GM12878 (cell line): ENCODE measurements at regions not wholly inside any gene's neighbourhood (a gene's known extent, or its start where the extent isn't known, plus 50 kb on each side); places are given as distances from the start of the nearest gene placed in this dataset.

ENCODE experiments used
- ATAC-seq: fragments of 200-7000 bp; cut with Tn5 transposase; 3 replicates; pipeline ENCODE4 v1.9.1; 2020; ENCODE audit warnings: mild to moderate bottlenecking, moderate library complexity
- BruUV-seq: library from RNA; stranded (reverse); fragments of 400-500 nt; replicated peaks from 2 replicates; lab custom pipeline; 2021; lab: Mats Ljungman, UMichigan
- CTCF ChIA-PET: fragments of 300-600 bp; sonication (Branson Sonifier 250); formaldehyde crosslinking; extraction: SDS; loops from one replicate; lab custom pipeline; 2021; ENCODE audit warnings: inconsistent platforms; lab: Yijun Ruan, JAX
- POLR2A ChIA-PET: fragments of 350-600 bp; formaldehyde crosslinking; extraction: SDS; loops from one replicate; lab custom pipeline; 2021; ENCODE audit warnings: inconsistent platforms; lab: Charles Lee
- RAD21 ChIA-PET: fragments of 300-600 bp; sonication (Branson Sonifier 250); formaldehyde crosslinking; loops from one replicate; lab custom pipeline; 2023; ENCODE audit warnings: antibody characterized with exemption; ENCODE audit not compliant: unreplicated experiment; lab: Charles Lee
- SMC1A ChIA-PET: fragments of 300-600 bp; sonication (Branson Sonifier 250); formaldehyde crosslinking; loops from one replicate; lab custom pipeline; 2023; ENCODE audit not compliant: unreplicated experiment, uncharacterized antibody; lab: Charles Lee
- DNase-seq: peaks from one replicate; pipeline ENCODE4 v3.0.0-alpha.2; 2011; ENCODE audit warnings: low read depth, low spot score
- FAIRE-seq: peaks from 3 replicates; lab custom pipeline; 2011; peaks lifted over from hg19 to GRCh38; lab: Jason Lieb, UNC
- H2AFZ ChIP-seq: 2 replicates; pipeline ENCODE4 v1.6.0; 2011; ENCODE audit warnings: low read depth, low read length, control low read depth; ENCODE audit not compliant: control insufficient read depth
- H3K27ac ChIP-seq: 2 replicates; pipeline ENCODE4 v1.5.1; 2011; ENCODE audit warnings: control low read depth; ENCODE audit not compliant: control insufficient read depth, insufficient read depth
- H3K27me3 ChIP-seq, 2 experiments: replicated peaks in 1 of 2; 2 replicates each; pipeline versions ENCODE4 v1.6.0 to v1.6.1; 2011; ENCODE audit warnings: low read length in 1 of 2; ENCODE audit not compliant: control insufficient read depth in 2 of 2, insufficient read depth in 2 of 2
- H3K36me3 ChIP-seq, 2 experiments: 2 replicates each; pipeline ENCODE4 v1.5.1; 2011; ENCODE audit warnings: low read length in 1 of 2; ENCODE audit not compliant: control insufficient read depth in 2 of 2, insufficient read depth in 2 of 2
- H3K4me1 ChIP-seq: 2 replicates; pipeline ENCODE4 v1.6.1; 2011; ENCODE audit warnings: mild to moderate bottlenecking, low read length, moderate library complexity, mixed read lengths; ENCODE audit not compliant: control insufficient read depth, insufficient read depth
- H3K4me2 ChIP-seq: 2 replicates; pipeline ENCODE4 v1.6.0; 2011; ENCODE audit warnings: control low read depth; ENCODE audit not compliant: control insufficient read depth, insufficient read depth
- H3K4me3 ChIP-seq: fragments of 200-600 bp; sonication (generic); 2 replicates; pipeline ENCODE4 v1.5.1; 2016
- H3K79me2 ChIP-seq: 2 replicates; pipeline ENCODE4 v1.6.0; 2011; ENCODE audit warnings: low read length; ENCODE audit not compliant: control insufficient read depth, insufficient read depth
- H3K9ac ChIP-seq: 2 replicates; pipeline ENCODE4 v1.8.0; 2011; ENCODE audit warnings: low read length, control low read depth, mixed read lengths; ENCODE audit not compliant: control insufficient read depth, insufficient read depth
- H3K9me3 ChIP-seq: replicated peaks from 3 replicates; pipeline ENCODE4 v1.5.1; 2011; ENCODE audit warnings: mild to moderate bottlenecking, low read length; ENCODE audit not compliant: control insufficient read depth, insufficient read depth
- H4K20me1 ChIP-seq: 2 replicates; pipeline ENCODE4 v1.6.0; 2011; ENCODE audit not compliant: control insufficient read depth, insufficient read depth
- BRCA1 ChIP-seq: IDR thresholded peaks from 2 replicates; pipeline ENCODE4 v1.6.1; 2011; ENCODE audit warnings: low read depth, low read length, improper control_type of control experiment
- CBFB ChIP-seq: IDR thresholded peaks from 2 replicates; pipeline ENCODE4 v1.6.1; 2016; ENCODE audit warnings: antibody characterized with exemption, low read depth
- CBX3 ChIP-seq: fragments of 200-600 bp; sonication (generic); IDR thresholded peaks from 2 replicates; pipeline ENCODE4 v1.6.1; 2016; ENCODE audit warnings: low read depth, borderline replicate concordance
- CREB1 ChIP-seq: IDR thresholded peaks from 2 replicates; pipeline ENCODE4 v1.6.1; 2012; ENCODE audit warnings: low read depth, mild to moderate bottlenecking, inconsistent platforms
- CREM ChIP-seq: IDR thresholded peaks from 2 replicates; pipeline ENCODE4 v1.6.1; 2014; ENCODE audit warnings: antibody characterized with exemption, low read depth
- EED ChIP-seq: sonication (generic); IDR thresholded peaks from 2 replicates; pipeline ENCODE4 v1.6.1; 2016; ENCODE audit warnings: antibody characterized with exemption, low read depth
- MYC ChIP-seq: IDR thresholded peaks from 2 replicates; pipeline ENCODE4 v1.6.1; 2011; ENCODE audit warnings: mild to moderate bottlenecking, low read length, moderate library complexity, inconsistent platforms; ENCODE audit not compliant: insufficient read depth, insufficient replicate concordance, insufficient read length, severe bottlenecking
- NR2C1 ChIP-seq: fragments of 450-650 bp; IDR thresholded peaks from 2 replicates; pipeline ENCODE4 v1.6.1; 2017; ENCODE audit warnings: antibody characterized with exemption, mild to moderate bottlenecking, moderate library complexity
- PAX8 ChIP-seq: fragments of 450-650 bp; IDR thresholded peaks from 2 replicates; pipeline ENCODE4 v1.6.1; 2017; ENCODE audit warnings: mild to moderate bottlenecking, moderate library complexity
- RBBP5 ChIP-seq: fragments of 200-600 bp; sonication (generic); conservative IDR thresholded peaks from 2 replicates; pipeline ENCODE4 v1.6.1; 2016
- SIN3A ChIP-seq: IDR thresholded peaks from 2 replicates; pipeline ENCODE4 v1.6.1; 2012; ENCODE audit warnings: low read depth, low read length, improper control_type of control experiment
- SUPT20H ChIP-seq: IDR thresholded peaks from 2 replicates; pipeline ENCODE4 v1.6.1; 2011; ENCODE audit warnings: low read depth, mild to moderate bottlenecking, low read length, moderate library complexity, borderline replicate concordance; ENCODE audit not compliant: control insufficient read depth
- TARDBP ChIP-seq: IDR thresholded peaks from 2 replicates; pipeline ENCODE4 v1.6.1; 2016; ENCODE audit warnings: borderline replicate concordance
- TCF3 ChIP-seq: IDR thresholded peaks from 2 replicates; pipeline ENCODE4 v1.6.1; 2012; ENCODE audit warnings: low read depth, mild to moderate bottlenecking, low read length, borderline replicate concordance; ENCODE audit not compliant: insufficient read depth
- ZBED1 ChIP-seq: IDR thresholded peaks from 2 replicates; pipeline ENCODE4 v1.6.1; 2016; ENCODE audit warnings: borderline replicate concordance
- ZNF24 ChIP-seq: fragments of 450-650 bp; IDR thresholded peaks from 2 replicates; pipeline ENCODE4 v1.6.1; 2017; ENCODE audit warnings: antibody characterized with exemption, mild to moderate bottlenecking
- WGBS: methylation state at CpG from one replicate; pipeline ENCODE4 v1.1.6; 2016; ENCODE audit warnings: low lambda C conversion rate; ENCODE audit not compliant: insufficient replicate concordance, insufficient coverage; ENCODE audit errors: missing lambda C conversion rate; 5-methylcytosine and 5-hydroxymethylcytosine counted together
- in situ Hi-C: fragments of 300-500 bp; cut with MboI; formaldehyde crosslinking; loops from 9 replicates; pipeline ENCODE4 v1.14.3; 2018; ENCODE audit warnings: mixed read lengths
- intact Hi-C: fragments of 100-400 bp; cut with micrococcal nuclease; formaldehyde crosslinking; loops from one replicate; pipeline ENCODE4 v1.14.2; 2022; ENCODE audit not compliant: unreplicated experiment
- TF ChIP-seq, protein P1 (sequence below): IDR thresholded peaks from 2 replicates; pipeline ENCODE4 v1.6.1; 2011; ENCODE audit warnings: low read depth, low read length, improper control_type of control experiment, borderline replicate concordance
- TF ChIP-seq, protein P2 (sequence below): fragments of 450-650 bp; IDR thresholded peaks from 2 replicates; pipeline ENCODE4 v1.6.1; 2017; ENCODE audit warnings: mild to moderate bottlenecking, moderate library complexity

DNA sequence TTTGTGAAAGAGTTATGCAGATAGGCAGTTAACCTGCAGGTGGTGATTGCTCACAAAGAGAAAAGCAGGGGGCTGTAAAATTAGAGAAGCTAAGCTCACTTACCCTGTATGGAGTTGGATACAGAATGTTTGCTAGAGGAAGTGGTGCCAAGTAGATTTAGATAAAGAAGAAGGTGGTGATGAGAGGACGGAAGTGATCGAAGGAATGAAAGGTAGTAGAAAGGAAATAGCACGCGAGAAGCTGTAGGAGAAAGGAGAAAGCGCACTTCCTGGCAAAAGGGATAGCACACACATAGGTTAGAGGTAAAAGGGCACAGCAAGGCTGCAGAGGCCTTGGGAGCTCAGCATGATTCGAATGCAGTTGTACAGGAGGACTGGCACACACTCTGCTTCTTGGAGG, 87.3 kb upstream of the CTSC start:
- Histone ChIP-seq H3K4me3 (no peak overlapping the region), H3K9ac (no peak overlapping the region), H3K27ac (no peak overlapping the region), H3K4me2 (no peak overlapping the region), H3K9me3 (no peaks in the 10 kb centered on the region), H3K27me3 (no peaks in the 10 kb centered on the region), H3K4me1 (peaks cover 11% of the 10 kb centered on the region; the same call in 1 of the 2 replicates), H3K36me3 (no peaks in the 10 kb centered on the region), H3K79me2 (no peaks in the 10 kb centered on the region), H4K20me1 (no peaks in the 10 kb centered on the region), H2AFZ (no peak overlapping the region)
- SMC1A ChIA-PET = interaction anchor here (1.8 kb wide), 1 partner anchor 8 kb away, joined by 9 read pairs; no protein-coding TSS in a partner anchor
- no peak for DNase-seq
- BruUV-seq = no TSS peak
- no peak for TF ChIP-seq PAX8
- no peak for TF ChIP-seq TARDBP
- TF ChIP-seq ZNF24 = no peak
- TF ChIP-seq ZBED1 = no peak
- no peak for TF ChIP-seq NR2C1
- TF ChIP-seq SIN3A = no peak
- TF ChIP-seq, protein P1, sequence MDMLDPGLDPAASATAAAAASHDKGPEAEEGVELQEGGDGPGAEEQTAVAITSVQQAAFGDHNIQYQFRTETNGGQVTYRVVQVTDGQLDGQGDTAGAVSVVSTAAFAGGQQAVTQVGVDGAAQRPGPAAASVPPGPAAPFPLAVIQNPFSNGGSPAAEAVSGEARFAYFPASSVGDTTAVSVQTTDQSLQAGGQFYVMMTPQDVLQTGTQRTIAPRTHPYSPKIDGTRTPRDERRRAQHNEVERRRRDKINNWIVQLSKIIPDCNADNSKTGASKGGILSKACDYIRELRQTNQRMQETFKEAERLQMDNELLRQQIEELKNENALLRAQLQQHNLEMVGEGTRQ = no peak
- TF ChIP-seq MYC = no peak
- no peak for TF ChIP-seq BRCA1
- TF ChIP-seq CBX3 = no peak
- TF ChIP-seq EED = no peak
- TF ChIP-seq, protein P2, sequence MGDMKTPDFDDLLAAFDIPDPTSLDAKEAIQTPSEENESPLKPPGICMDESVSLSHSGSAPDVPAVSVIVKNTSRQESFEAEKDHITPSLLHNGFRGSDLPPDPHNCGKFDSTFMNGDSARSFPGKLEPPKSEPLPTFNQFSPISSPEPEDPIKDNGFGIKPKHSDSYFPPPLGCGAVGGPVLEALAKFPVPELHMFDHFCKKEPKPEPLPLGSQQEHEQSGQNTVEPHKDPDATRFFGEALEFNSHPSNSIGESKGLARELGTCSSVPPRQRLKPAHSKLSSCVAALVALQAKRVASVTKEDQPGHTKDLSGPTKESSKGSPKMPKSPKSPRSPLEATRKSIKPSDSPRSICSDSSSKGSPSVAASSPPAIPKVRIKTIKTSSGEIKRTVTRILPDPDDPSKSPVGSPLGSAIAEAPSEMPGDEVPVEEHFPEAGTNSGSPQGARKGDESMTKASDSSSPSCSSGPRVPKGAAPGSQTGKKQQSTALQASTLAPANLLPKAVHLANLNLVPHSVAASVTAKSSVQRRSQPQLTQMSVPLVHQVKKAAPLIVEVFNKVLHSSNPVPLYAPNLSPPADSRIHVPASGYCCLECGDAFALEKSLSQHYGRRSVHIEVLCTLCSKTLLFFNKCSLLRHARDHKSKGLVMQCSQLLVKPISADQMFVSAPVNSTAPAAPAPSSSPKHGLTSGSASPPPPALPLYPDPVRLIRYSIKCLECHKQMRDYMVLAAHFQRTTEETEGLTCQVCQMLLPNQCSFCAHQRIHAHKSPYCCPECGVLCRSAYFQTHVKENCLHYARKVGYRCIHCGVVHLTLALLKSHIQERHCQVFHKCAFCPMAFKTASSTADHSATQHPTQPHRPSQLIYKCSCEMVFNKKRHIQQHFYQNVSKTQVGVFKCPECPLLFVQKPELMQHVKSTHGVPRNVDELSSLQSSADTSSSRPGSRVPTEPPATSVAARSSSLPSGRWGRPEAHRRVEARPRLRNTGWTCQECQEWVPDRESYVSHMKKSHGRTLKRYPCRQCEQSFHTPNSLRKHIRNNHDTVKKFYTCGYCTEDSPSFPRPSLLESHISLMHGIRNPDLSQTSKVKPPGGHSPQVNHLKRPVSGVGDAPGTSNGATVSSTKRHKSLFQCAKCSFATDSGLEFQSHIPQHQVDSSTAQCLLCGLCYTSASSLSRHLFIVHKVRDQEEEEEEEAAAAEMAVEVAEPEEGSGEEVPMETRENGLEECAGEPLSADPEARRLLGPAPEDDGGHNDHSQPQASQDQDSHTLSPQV = no peak
- TF ChIP-seq RBBP5 = no peak
- TF ChIP-seq CREB1 = no peak
- TF ChIP-seq TCF3 = no peak
- TF ChIP-seq CBFB = no peak
- no peak for TF ChIP-seq SUPT20H
- TF ChIP-seq CREM = no peak
- no peak for ATAC-seq
- in situ Hi-C loops (no loop called here), intact Hi-C loops (no loop called here)
- RAD21 ChIA-PET = no interaction called here
- POLR2A ChIA-PET = no interaction called here
- FAIRE-seq = no peak
- CTCF ChIA-PET = no interaction called here
- 77% methylated on average over 6 of the region's 6 CpGs for WGBS
